ENCODE measurements at regions not wholly inside any gene's neighbourhood (a gene's known extent, or its start where the extent isn't known, plus 50 kb on each side); places are given as distances from the start of the nearest gene placed in this dataset.
A peak's percentile ranks its signal among the peaks of the same experiment; 100 is the strongest.
"Not testable (repeated sequence)": the region's sequence is repeated elsewhere in the genome, so short reads cannot be mapped to it uniquely, and the experiment has no call there.

DNA sequence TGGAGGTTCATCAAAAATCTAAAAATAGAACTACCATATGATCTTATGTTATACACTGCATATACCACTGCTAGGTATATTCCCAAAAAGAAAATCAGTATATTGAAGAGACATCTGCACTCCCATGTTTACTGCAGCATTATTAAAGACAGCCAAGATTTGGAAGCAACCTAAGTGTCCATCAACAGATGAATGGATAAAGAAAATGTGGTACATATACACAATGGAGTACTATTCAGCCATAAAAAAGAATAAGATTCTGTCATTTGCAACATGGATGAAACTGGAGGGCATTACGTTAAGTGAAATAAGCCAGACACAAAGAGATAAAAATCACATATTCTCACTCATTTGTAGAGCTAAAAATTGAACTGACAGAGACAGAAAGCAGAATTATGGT is 151.0 kb downstream of the LIG4 start:
- not testable (repeated sequence) for TF ChIP-seq ARNTL (CRISPR knock-in tag; IDR thresholded peaks at IDR 0.05; ENCODE audit: borderline replicate concordance, low read depth); PATZ1 (CRISPR knock-in tag; IDR thresholded peaks at IDR 0.05; ENCODE audit: borderline replicate concordance); GLIS3 (CRISPR knock-in tag; IDR thresholded peaks at IDR 0.05)
- peak; percentile 91 for TF ChIP-seq ZNF8 (CRISPR knock-in tag; IDR thresholded peaks at IDR 0.05)
- TF ChIP-seq, protein P1, sequence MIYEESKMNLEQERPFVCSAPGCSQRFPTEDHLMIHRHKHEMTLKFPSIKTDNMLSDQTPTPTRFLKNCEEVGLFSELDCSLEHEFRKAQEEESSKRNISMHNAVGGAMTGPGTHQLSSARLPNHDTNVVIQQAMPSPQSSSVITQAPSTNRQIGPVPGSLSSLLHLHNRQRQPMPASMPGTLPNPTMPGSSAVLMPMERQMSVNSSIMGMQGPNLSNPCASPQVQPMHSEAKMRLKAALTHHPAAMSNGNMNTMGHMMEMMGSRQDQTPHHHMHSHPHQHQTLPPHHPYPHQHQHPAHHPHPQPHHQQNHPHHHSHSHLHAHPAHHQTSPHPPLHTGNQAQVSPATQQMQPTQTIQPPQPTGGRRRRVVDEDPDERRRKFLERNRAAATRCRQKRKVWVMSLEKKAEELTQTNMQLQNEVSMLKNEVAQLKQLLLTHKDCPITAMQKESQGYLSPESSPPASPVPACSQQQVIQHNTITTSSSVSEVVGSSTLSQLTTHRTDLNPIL (CRISPR knock-in tag; IDR thresholded peaks at IDR 0.05; ENCODE audit: low read depth): not testable (repeated sequence)
